ENCODE measurements at regions not wholly inside any gene's neighbourhood (a gene's known extent, or its start where the extent isn't known, plus 50 kb on each side); places are given as distances from the start of the nearest gene placed in this dataset.

DNA sequence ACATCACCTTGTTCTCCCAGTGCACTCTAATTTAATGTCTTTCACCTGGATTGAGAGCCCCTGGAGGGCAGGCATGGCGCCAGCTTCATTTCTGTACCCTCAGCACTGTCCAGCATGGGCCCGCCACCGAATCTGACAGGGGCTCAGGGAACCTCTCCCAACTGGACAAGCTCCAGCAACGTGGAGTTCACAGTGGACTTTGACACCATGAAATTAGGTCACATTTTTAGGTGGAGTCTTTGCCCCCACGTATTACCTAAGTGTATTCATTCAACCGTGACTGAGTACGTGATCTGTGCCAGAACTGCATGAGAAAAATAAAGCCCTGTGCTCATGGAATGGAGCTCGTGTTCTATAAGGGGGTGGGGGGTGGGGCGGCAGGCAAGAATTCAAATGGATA, 94.1 kb upstream of the ATP2B2 start:
- TF ChIP-seq POLR2AphosphoS5 (IDR thresholded peaks at IDR 0.05; ENCODE audit: low read depth, low read length) = no peak
- no peak for TF ChIP-seq POLR2A (IDR thresholded peaks at IDR 0.05; ENCODE audit: low read depth, low read length)

All from GM12892 (cell line).